ENCODE measurements at regions not wholly inside any gene's neighbourhood (a gene's known extent, or its start where the extent isn't known, plus 50 kb on each side); places are given as distances from the start of the nearest gene placed in this dataset.
"Not testable (repeated sequence)": the region's sequence is repeated elsewhere in the genome, so short reads cannot be mapped to it uniquely, and the experiment has no call there.

DNA sequence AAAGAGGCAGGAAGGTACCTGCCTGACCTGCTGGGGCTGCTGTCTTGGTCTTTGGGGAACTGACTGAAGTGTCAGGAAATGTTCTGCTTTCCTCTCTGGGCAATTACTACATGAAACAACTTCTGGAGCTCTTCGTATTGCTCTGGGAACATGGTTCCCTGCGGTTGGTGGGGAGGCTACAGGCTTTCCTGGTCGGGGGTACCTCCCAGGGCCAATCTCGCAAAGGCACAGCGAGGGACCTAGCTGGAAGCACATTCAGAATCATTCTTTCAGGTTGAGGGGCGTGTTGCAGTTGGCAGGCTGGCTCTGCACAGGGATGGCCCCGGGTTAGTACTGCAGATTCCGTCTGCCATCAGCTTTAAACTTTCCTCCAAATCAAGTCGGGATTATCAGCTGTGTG, 88.9 kb upstream of the RANBP3L start:
- DNase-seq (ENCODE audit: low read depth in 2 of 2) = no peak

DNA sequence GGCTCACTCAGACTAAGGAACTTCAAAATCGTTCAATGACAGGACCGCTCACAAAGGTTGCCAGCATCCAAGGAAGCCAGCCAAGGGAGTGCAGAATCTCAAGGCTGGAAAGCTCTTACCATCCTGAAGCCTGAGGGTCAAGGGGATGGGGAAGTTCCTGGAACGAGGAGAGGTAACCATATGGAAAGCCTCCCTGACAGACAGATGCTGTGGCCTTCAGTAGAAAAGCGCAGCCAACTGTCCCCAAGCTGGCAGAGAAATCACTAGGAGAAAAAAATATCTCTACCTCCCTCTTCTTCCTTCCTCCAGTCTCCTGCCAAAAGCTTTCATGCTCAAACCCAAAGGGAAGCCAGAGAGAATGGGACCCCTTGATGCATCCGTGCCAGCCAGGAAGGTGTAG, 90.5 kb upstream of the RANBP3L start:
- DNase-seq (ENCODE audit: low read depth in 2 of 2) = no peak

DNA sequence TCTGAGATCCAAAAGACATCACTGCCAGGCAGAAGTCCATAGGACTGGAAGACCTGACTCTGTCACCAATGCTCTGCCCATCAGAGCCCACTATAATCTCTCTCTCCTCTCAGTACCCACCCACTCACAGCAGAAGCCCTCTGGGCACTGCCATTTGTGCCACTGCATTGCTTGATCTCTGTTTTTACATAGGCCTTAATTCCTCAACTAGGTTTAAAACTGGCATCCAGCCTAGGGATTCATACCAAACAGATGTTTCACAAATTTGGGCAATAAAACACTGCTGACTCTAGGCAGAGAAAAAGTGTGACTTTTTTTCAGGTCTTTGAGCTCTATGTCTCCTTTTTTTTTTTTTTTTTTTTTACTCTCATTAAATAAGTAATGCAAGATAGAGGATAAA, 91.1 kb upstream of the RANBP3L start:
- no peak for DNase-seq (ENCODE audit: low read depth in 2 of 2)

DNA sequence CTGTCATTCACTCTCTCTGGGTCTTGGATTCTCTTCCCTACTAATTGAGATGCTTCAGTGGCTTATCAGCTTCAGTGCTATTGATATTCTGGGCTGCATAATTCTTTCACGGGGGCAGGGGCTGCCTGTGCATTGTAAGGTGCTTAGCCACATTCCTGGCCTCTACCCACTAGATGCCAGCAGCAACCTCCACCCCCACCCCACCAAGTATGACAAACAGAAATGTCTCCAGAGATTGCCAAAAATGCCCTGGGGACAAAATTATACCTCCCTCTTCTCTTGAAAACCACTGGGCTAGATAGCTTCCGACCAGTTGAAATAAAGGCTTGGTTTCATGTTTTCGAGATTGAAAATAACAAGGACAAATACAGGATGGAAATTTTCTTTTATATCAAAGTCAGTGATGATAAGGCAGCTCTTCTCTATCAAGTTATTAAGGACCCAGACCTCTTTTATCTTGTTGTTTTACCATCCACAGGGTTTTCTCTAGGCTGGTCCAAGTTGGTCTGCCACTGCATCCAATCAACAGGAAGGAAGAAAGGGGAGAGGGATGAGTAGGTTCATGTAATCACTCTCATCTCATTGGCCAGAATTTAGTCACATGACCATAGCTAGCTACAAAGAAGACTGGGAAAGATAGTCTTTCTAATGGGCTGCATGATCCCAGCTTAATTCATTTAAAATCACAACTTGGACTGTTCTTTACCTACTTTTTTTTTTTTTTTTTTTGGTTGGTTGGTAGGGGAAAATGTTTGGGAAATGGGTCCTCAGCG, 92.1 kb upstream of the RANBP3L start:
- DNase-seq (ENCODE audit: low read depth in 2 of 2) = no peak

DNA sequence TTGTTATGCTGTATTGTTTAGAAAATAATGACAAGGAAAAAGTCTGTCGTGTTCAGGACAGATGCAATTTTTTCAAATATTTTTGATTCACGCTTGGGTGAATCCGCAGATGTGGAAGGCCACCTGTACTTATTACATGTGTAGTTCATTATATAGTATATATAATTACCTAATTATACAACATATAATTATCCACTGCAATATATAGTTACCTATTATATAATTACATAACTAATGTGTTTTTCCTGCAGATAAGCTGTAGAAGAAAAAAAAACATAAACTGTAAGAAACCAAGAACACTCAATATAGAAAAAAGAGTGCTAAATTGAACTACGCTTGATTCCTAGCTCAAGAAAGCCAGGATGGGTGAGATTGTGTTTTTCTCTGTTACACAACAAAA, 93.6 kb upstream of the RANBP3L start:
- DNase-seq (ENCODE audit: low read depth in 2 of 2) = no peak

DNA sequence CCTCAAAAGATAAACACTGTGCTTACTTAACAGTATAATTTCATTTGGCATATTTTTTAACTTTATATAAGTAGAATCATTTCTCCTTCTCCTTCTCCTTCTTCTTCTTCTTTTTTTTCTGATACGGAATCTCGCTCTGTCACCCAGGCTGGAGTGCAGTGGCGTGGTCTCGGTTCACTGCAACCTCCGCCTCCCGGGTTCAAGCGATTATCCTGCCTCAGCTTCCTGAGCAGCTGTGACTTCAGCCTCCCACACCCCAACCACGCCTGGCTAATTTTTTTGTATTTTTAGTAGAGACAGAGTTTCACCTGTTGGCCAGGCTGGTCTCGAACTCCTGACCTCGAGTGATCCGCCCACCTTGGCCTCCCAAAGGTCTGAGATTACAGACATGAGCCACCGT, 94.2 kb upstream of the RANBP3L start:
- DNase-seq (ENCODE audit: low read depth in 2 of 2) = not testable (repeated sequence)

DNA sequence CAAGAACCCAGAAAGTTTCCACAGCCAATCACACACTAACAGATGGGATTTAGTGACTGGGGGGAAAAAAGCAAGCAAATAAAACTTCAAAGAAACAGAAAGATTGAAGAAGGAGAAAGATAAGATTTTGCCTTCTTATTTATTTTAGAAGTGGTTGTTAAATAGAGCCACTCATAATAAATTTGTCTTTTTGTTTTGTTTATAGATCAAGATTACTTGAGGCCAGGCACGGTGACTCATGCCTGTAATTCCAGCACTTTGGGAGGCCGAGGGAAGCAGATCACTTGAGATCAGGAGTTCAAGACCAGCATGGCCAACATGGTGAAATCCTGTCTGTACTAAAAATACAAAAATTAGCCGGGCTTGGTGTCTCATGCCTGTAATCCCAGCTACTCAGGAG, 94.9 kb upstream of the RANBP3L start:
- no peak for DNase-seq (ENCODE audit: low read depth in 2 of 2)

DNA sequence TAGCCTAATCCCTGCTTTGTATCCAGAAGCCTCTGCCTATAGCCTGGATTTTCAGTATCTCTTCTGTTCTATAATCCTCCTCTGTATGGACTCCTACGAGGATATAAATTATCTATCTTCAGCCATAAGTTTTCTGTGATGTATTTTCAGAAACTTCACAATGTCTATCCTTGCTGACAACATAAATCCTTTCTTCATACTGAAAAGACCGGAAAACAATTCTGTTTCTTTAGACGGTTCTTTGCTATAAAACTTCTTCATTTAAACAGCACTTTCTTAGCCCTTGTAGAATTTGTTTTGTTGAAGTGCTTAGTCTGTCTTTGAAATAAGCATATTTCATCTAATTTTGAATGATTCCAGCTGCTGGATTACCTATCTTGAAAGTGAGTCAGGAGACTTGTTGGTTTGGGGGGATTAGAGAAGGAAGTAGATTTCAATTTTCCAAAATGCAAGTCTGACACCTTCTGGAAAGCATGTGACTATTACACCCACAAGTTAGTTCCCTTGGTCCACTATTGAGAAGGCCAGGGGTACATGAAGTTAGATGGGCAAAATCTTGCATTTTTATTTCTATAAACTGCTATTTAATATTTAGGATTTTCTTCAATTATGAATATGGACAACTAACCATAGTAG, 96.3 kb upstream of the RANBP3L start:
- no peak for DNase-seq (ENCODE audit: low read depth in 2 of 2)

DNA sequence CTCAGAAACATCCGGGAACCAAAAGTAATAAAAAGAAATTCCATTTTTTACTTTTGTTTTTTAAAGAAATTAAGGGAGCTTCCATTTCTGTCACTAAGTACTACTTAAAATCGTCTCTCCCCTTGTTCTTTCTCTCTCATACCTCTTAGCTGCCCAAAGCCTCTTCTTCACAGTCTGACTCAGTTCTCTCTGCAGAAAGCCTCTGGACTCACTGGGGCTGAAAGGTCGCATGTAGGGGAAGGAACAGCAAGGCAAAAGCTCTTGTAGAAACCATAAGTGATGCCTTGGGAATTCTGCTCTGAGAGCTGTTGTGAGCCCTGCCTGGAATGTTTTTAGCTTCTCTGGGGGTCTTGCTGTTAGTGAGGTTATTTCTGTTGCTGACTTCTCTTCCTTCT, 100.8 kb upstream of the RANBP3L start:
- no peak for DNase-seq (ENCODE audit: low read depth in 2 of 2)

DNA sequence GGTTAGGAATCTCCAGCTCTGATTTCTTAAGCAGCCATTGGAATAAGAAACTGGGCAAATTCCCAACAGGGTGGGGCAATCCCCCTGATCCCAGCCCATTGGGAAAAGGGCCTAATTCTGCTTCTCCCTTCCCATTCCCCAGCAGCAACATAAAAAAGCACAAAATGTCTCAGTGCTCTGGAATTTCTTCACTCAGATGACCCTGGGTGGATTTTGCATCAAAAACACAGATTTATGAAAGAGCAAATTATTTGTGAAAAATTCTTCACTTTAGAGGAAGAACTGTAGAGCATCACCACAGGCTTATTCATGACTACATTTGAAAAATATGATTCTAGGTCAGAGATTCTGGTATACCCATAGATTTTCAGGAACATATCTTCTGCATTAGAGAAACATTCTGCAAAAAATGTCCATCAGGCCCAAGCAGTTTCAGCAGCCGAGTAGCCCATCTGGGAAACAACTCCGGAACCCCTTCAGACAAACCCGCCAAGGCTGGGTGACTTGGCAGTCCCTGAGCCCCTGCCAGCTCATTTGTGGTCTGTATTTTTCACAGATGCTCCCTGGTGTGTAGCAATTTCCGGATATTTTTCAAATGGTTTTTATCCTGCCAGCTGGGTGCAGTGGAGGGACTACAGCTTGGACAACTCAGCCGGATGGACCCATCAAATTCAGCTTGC, 102.1 kb upstream of the RANBP3L start:
- DNase-seq (ENCODE audit: low read depth in 2 of 2) = no peak

DNA sequence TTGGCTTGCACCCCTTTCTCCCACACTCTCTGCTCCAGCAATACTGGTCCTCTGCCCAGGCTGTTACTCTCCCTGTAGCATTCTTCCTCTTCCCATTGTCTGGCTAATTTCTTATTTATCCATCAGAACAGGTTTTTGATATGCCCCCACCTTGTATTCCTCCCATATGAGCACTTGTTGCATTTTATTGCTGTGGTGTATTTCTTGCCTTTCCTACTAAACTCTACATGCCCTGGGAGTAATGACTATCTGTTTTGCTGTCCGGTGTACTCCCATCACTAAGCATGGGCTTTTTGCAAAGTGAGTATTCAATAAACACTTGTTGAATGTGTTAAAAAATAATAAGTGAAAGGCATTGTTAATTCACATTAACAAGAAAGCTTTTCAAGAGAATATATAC, 104.3 kb upstream of the RANBP3L start:
- no peak for DNase-seq (ENCODE audit: low read depth in 2 of 2)

DNA sequence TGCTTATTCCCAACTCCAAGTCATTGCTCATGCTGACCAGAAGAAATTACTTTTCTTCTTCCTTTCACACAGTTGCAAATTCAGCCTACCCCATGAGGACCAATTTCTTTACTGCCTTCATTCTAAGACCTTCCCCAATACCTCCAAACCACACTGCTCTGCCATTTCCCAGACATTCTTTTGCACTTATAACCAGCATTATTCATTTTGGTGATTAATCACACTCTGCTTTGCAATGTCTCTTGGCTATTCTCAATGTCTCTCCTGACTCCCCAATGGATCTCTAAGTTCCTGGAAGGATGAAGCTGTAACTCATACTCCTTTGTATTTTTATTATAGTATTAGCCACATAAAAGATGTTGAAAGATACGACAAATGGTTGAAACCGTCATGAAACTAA, 105.7 kb upstream of the RANBP3L start:
- no peak for DNase-seq (ENCODE audit: low read depth in 2 of 2)

DNA sequence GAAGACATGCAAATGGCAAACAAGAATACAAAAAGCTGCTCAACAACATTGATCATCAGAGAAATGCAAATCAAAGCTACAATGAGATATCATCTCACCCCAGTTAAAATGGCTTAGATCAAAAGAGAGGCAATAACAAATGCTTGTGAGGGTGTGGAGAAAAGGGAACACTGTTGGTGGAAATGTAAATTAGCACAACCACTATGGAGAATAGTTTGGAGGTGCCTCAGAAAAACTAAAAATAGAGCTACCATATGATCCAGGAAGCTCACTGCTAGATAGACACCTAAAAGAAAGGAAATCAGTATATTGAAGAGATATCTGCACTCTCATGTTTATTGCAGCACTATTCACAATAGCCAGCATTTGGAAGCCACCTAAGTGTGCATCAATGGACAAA, 108.0 kb upstream of the RANBP3L start:
- DNase-seq (ENCODE audit: low read depth in 2 of 2) = not testable (repeated sequence)

DNA sequence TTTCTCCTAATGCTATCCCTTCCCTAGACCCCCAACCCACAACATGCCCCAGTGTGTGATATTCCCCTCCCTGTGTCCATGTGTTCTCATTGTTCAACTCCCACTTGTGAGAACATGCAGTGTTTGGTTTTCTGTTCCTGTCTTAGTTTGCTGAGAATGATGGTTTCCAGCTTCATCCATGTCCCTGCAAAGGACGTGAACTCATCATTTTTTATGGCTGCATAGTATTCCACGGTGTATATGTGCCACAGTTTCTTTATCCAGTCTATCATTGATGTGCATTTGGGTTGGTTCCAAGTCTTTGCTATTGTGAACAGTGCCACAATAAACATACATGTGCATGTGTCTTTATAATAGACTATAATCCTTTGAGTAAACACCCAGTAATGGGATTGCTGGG, 109.0 kb upstream of the RANBP3L start:
- DNase-seq (ENCODE audit: low read depth in 2 of 2) = not testable (repeated sequence)

DNA sequence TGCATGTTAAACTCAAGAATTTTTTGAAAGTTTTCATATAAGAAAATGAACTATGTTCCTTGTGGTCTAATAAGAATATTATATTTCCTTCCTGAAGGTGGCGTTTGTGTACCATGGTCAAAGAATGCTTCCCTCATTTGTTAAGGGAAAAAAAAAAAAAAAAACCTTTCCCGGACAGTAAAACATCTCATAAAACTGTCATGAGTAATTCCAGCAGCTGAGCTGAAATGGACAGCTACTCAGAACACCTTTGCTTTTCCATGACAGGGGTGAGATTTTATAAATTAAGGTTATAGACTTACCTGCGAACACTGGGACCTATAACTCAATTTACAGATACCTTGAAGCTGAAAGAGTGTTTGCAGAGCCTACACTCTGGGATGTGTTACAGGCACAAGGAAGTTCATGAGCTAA, 113.2 kb upstream of the RANBP3L start:
- no peak for DNase-seq (ENCODE audit: low read depth in 2 of 2)

DNA sequence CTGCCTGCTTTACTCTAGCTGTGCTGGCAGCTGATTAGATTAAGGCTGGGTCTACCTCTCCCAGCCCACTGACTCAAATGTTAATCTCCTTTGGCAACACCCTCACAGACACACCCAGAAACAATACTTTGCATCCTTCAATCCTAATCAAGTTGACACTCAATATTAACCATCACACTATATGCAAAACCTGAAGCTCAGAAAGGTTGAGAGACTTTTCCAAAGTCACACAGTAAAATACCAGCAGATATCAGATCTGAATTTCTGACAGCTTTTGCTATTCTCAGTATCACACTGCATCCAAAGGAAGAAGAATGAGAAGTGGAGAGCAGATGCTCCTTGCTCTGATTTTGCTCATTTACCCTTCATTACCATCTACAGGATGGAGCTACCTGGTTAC, 114.9 kb upstream of the RANBP3L start:
- DNase-seq (ENCODE audit: low read depth in 2 of 2) = no peak

DNA sequence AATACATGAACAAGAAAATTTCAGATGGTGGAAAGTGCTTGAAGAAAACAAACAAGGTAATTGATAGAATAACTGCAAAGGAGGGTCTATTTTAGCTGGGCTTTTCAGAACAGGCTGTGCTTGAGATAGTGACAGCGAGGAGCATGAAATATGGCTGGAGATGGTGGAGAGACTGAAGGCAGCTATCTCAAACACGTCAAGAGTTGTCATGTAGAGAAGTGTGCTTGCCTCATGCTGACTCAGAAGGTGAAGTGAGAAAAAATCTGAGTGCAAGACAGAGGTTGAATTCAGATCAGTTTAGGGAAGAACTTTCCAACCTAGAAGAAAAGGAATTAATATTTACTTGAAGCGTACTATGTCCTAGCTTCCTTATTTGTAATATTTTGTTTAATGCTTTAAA, 115.5 kb upstream of the RANBP3L start:
- DNase-seq (ENCODE audit: low read depth in 2 of 2) = no peak

DNA sequence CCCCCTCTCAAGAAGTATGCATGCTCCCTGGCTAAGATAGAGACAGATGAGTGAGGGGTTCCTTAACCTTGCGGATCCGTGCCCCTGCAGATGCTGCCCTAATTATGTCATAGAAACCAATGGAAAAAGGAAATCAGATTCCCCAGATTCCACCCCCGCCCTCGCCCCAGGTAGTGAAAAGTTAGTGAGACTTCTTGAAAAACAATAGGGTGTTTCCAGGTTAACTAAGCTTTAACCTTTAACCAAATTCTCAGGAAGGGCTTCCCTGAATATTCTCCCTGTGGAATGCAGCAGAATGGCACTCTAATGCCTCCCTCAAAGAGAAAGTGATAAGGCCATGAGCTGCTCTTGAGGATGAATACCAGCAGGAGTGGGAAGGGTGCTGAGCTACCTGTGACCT, 116.0 kb upstream of the RANBP3L start:
- no peak for DNase-seq (ENCODE audit: low read depth in 2 of 2)

DNA sequence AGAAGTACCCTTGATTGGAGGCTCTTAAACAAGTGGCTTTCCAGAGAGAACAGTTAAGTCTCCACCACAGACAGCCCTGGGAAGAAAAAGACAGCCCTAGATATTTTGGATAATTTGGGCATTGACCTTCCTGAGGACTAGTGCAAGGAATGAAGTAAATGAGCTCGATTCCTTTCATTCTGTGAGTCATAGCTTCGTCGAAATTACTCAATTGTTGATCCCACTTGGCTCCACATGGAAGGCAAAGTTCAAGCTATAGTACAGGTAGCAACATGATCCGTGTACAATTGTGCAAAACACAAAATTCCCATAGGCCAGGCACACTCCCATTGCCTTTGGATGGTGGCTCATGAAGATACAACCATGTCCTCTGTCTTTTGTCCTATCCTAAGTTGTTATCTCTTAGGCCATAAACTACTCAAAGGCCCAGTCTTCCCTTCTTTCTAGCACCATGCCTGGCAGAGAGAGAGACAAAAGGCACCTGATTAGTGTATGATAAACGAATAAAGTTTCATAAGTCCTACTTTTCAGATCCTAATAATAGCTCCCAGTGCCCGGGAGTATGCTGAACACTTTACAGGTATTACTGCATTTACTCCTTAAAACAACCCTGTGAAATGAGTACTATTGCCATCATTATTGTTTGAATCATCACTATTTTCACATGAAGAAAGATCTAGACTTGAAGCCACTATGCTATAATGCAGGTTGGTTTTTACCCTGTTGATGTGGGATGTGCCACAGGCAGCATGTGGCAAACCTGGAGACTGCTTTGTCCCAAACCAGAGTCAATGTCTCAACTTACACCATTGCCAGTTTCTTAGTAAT, 116.7 kb upstream of the RANBP3L start:
- DNase-seq (ENCODE audit: low read depth in 2 of 2) = no peak

DNA sequence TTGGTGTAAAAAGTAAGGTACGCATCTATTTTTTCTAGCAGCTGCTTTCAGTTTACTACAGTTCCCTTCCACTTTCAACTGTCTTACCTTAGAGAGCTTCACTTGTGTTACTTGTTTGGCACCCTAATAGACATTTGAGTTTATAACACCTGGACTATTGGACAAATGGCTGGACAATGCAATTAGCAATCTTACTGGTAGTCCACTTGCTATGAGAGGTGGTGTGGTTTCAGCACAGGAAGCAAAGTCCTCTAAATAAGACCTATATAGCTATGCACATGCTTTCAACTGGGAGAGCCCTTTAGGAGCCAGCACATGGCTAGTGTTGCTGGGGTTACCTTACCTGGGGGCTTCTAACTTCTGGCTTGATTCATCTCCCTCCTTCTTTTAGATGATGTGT, 119.6 kb upstream of the RANBP3L start:
- no peak for DNase-seq (ENCODE audit: low read depth in 2 of 2)

DNA sequence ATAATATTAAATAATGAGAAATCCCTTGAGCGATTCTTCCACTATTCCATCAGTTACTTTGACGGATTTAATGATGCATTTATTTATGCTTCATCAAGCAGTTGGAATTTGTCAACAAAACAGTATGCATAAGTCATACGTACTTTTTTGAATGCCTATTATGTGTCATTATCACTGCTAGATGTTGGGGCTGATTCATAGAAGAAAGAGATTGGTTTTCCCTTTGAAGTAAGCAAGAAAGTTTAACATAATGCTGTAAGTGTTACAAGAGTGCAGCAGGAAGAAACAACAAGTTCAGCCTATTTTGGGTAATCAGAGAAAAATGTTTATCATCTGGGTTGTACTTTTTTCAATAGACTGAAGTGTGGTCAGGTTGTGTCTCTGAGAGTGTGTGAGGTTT, 121.2 kb upstream of the RANBP3L start:
- no peak for DNase-seq (ENCODE audit: low read depth in 2 of 2)

DNA sequence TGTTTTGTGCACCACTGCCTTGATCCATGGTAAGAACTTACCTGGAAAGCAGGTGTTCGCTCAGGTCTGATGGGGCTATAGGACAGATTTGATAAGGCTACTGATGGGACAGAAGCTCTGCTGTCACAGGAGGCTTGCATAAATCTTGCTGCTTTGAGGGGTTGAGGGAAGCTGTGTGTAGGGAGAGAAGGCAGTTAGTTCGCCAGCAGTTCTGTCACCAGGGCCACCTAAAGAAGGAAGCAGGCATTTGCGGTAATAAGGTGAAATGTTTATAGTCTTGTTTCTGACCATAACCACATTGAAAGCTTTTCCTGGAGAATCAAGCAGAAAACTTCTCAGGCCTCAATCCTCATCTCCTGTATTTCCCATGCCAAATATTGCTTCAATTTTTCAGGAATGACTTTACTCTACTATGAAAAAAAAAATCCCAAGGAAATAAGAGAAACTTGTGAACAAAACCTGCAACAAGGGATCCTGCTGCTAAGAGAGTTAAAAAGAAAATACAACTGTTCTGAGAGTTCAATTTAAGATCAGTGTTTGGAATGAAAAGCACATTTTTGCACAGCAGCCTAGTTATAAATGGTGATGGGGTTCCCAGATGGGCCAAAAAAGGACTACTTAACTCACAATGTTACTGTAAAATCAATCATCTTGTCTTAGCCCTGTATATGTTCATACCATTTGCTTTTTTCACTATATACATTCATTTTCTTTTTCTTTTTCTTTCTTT, 122.0 kb upstream of the RANBP3L start:
- DNase-seq (ENCODE audit: low read depth in 2 of 2) = no peak
